Glutamatergic neuron (in vitro differentiated cells): ENCODE measurements at regions not wholly inside any gene's neighbourhood (a gene's known extent, or its start where the extent isn't known, plus 50 kb on each side); places are given as distances from the start of the nearest gene placed in this dataset.

Source experiments
- DNase-seq: peaks from one replicate; pipeline ENCODE4 v3.0.0; 2022
- H3K27ac Mint-ChIP-seq: one replicate; pipeline ENCODE4 v1.8.0; 2020; ENCODE audit warnings: mild to moderate bottlenecking, mixed read lengths, inconsistent platforms; ENCODE audit not compliant: unreplicated experiment
- H3K27me3 Mint-ChIP-seq: one replicate; pipeline ENCODE4 v1.8.0; 2020; ENCODE audit warnings: mild to moderate bottlenecking, moderate library complexity, mixed read lengths, inconsistent platforms; ENCODE audit not compliant: unreplicated experiment
- H3K36me3 Mint-ChIP-seq: one replicate; pipeline ENCODE4 v1.8.0; 2020; ENCODE audit warnings: mild to moderate bottlenecking, mixed read lengths, inconsistent platforms; ENCODE audit not compliant: unreplicated experiment
- H3K4me1 Mint-ChIP-seq: one replicate; pipeline ENCODE4 v1.8.0; 2020; ENCODE audit warnings: mild to moderate bottlenecking, low read depth, mixed read lengths, inconsistent platforms; ENCODE audit not compliant: unreplicated experiment
- H3K4me3 Mint-ChIP-seq: one replicate; pipeline ENCODE4 v1.8.0; 2020; ENCODE audit warnings: mild to moderate bottlenecking, mixed read lengths, inconsistent platforms; ENCODE audit not compliant: unreplicated experiment
- H3K9me3 Mint-ChIP-seq: one replicate; pipeline ENCODE4 v1.8.0; 2020; ENCODE audit warnings: mild to moderate bottlenecking, moderate library complexity, mixed read lengths, inconsistent platforms; ENCODE audit not compliant: unreplicated experiment
- TF ChIP-seq, protein P1 (sequence below): fragments of 200-600 bp; sonication (generic); IDR thresholded peaks from one replicate; pipeline ENCODE4 v1.5.0; 2021; ENCODE audit not compliant: partially characterized antibody, unreplicated experiment

GRCh38 chr16:87165151-87165550, 152.0 kb downstream of the C16orf95 start:
- H3K4me3 Mint-ChIP-seq, result no peak overlapping the region
- DNase-seq, result no peak
- H3K27ac Mint-ChIP-seq, result no peak overlapping the region
- peaks cover 1% of the 10 kb centered on the region for H3K27me3 Mint-ChIP-seq
- TF ChIP-seq, protein P1, sequence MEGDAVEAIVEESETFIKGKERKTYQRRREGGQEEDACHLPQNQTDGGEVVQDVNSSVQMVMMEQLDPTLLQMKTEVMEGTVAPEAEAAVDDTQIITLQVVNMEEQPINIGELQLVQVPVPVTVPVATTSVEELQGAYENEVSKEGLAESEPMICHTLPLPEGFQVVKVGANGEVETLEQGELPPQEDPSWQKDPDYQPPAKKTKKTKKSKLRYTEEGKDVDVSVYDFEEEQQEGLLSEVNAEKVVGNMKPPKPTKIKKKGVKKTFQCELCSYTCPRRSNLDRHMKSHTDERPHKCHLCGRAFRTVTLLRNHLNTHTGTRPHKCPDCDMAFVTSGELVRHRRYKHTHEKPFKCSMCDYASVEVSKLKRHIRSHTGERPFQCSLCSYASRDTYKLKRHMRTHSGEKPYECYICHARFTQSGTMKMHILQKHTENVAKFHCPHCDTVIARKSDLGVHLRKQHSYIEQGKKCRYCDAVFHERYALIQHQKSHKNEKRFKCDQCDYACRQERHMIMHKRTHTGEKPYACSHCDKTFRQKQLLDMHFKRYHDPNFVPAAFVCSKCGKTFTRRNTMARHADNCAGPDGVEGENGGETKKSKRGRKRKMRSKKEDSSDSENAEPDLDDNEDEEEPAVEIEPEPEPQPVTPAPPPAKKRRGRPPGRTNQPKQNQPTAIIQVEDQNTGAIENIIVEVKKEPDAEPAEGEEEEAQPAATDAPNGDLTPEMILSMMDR, result no peak
- H3K9me3 Mint-ChIP-seq, result no peaks in the 10 kb centered on the region
- H3K36me3 Mint-ChIP-seq, result no peaks in the 10 kb centered on the region
- peaks cover 5% of the 10 kb centered on the region for H3K4me1 Mint-ChIP-seq

DNA sequence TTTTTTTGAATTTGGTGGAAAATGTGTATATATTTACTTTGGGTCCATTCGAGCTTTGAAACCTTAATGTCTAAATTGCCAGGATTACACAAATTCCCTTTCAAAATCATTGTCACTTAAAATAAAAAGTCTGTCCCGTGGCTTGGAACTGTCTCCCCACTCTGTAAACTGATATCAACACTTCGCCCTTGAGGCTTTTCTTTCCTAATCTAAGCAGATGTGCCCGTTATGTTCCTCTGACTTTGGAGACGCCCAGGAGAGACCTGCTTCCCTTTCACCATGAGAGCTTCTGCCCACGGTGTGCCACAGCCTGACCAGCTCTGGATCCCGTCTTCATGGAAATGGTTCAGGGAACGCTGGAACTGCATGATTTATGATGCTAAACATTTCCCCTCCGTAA, 151.3 kb downstream of the C16orf95 start:
- H3K4me3 Mint-ChIP-seq, result no peak overlapping the region
- H3K4me1 Mint-ChIP-seq, result peaks cover 2% of the 10 kb centered on the region
- DNase-seq, result no peak
- H3K27ac Mint-ChIP-seq, result no peak overlapping the region
- H3K36me3 Mint-ChIP-seq, result no peaks in the 10 kb centered on the region
- no peaks in the 10 kb centered on the region for H3K9me3 Mint-ChIP-seq
- H3K27me3 Mint-ChIP-seq, result peaks cover 1% of the 10 kb centered on the region
- TF ChIP-seq, protein P1, result no peak

GRCh38 chr16:87166321-87166720, 150.9 kb downstream of the C16orf95 start:
- no peak overlapping the region for H3K4me3 Mint-ChIP-seq
- TF ChIP-seq, protein P1, result no peak
- H3K4me1 Mint-ChIP-seq, result peaks cover 2% of the 10 kb centered on the region
- H3K9me3 Mint-ChIP-seq, result no peaks in the 10 kb centered on the region
- DNase-seq, result no peak
- H3K36me3 Mint-ChIP-seq, result no peaks in the 10 kb centered on the region
- peaks cover 1% of the 10 kb centered on the region for H3K27me3 Mint-ChIP-seq
- H3K27ac Mint-ChIP-seq, result no peak overlapping the region

DNA sequence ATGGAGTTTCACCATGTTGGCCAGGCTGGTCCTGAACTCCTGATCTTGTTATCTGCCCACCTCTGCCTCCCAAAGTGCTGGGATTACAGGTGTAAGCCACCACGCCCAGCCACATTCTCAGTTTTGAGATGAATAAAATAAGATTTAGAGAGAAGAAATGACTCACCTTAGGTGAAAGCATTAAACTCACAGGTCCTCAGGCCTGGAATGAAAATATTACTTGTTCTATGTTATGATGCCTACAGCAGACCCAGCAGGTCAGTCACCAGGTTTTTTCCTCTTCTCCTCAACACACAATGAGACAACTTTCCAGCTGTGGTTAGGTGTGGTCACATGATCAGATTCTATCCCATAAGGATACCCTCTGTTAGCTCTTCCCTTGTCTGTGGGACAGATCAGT, 150.3 kb downstream of the C16orf95 start:
- peaks cover 2% of the 10 kb centered on the region for H3K4me1 Mint-ChIP-seq
- H3K4me3 Mint-ChIP-seq, result no peak overlapping the region
- no peak for DNase-seq
- TF ChIP-seq, protein P1, result no peak
- H3K27ac Mint-ChIP-seq, result no peak overlapping the region
- no peaks in the 10 kb centered on the region for H3K36me3 Mint-ChIP-seq
- no peaks in the 10 kb centered on the region for H3K9me3 Mint-ChIP-seq
- peaks cover 3% of the 10 kb centered on the region for H3K27me3 Mint-ChIP-seq

GRCh38 chr16:87169509-87169995, 147.6 kb downstream of the C16orf95 start:
- Mint-ChIP-seq H3K27me3 (peaks cover 3% of the 10 kb centered on the region), H3K4me3 (no peak overlapping the region), H3K36me3 (no peaks in the 10 kb centered on the region), H3K9me3 (no peaks in the 10 kb centered on the region), H3K4me1 (peaks cover 2% of the 10 kb centered on the region), H3K27ac (no peak overlapping the region)
- TF ChIP-seq, protein P1, result no peak
- DNase-seq, result no peak
